WERI-Rb-1 (cell line): ENCODE measurements at regions not wholly inside any gene's neighbourhood (a gene's known extent, or its start where the extent isn't known, plus 50 kb on each side); places are given as distances from the start of the nearest gene placed in this dataset.
"Not testable (repeated sequence)": the region's sequence is repeated elsewhere in the genome, so short reads cannot be mapped to it uniquely, and the experiment has no call there.

ENCODE experiments used
- DNase-seq: peaks from one replicate; pipeline ENCODE4 v3.0.0-alpha.2; 2020
- H3K27ac ChIP-seq: fragments of 250-450 bp; sonication (Bioruptor Pico); 2 replicates; pipeline ENCODE4 v1.5.1; 2020; ENCODE audit warnings: mild to moderate bottlenecking, moderate library complexity
- H3K27me3 ChIP-seq: fragments of 250-450 bp; sonication (Bioruptor Pico); 2 replicates; pipeline ENCODE4 v1.5.1; 2021; ENCODE audit warnings: mild to moderate bottlenecking, low read depth, moderate library complexity; ENCODE audit not compliant: insufficient read depth, severe bottlenecking
- H3K36me3 ChIP-seq: fragments of 250-450 bp; sonication (Bioruptor Pico); 2 replicates; pipeline ENCODE4 v1.5.1; 2020; ENCODE audit warnings: mild to moderate bottlenecking, moderate library complexity
- H3K4me3 ChIP-seq: 2 replicates; pipeline ENCODE4 v1.5.1; 2011; ENCODE audit warnings: low read depth, mild to moderate bottlenecking, control low read depth, low read length
- H3K9me3 ChIP-seq: fragments of 250-450 bp; sonication (Bioruptor Pico); 2 replicates; pipeline ENCODE4 v1.5.1; 2021; ENCODE audit warnings: mild to moderate bottlenecking, moderate library complexity; ENCODE audit not compliant: severe bottlenecking
- CTCF ChIP-seq: IDR thresholded peaks from 2 replicates; pipeline ENCODE4 v1.5.1; 2011; ENCODE audit warnings: low read depth, mild to moderate bottlenecking, control low read depth, inconsistent platforms, low read length

GRCh38 chr18:76005632-76006208, 489.3 kb downstream of the ZNF516 start:
- Histone ChIP-seq H3K27ac (no peak overlapping the region), H3K9me3 (no peaks in the 10 kb centered on the region), H3K36me3 (no peaks in the 10 kb centered on the region), H3K27me3 (no peaks in the 10 kb centered on the region), H3K4me3 (peak overlapping the region; percentile 29)
- no peak for TF ChIP-seq CTCF
- DNase-seq = peak; percentile 28

GRCh38 chr18:75987913-75988312, 507.1 kb downstream of the ZNF516 start:
- DNase-seq, H3K27me3 ChIP-seq, H3K4me3 ChIP-seq, H3K36me3 ChIP-seq, H3K27ac ChIP-seq, H3K9me3 ChIP-seq: not testable (repeated sequence)

GRCh38 chr18:75984853-75985252, 510.2 kb downstream of the ZNF516 start:
- H3K4me3 ChIP-seq = no peak overlapping the region

GRCh38 chr18:75981102-75981501, 513.9 kb downstream of the ZNF516 start:
- no peak overlapping the region for H3K4me3 ChIP-seq
- no peaks in the 10 kb centered on the region for H3K27me3 ChIP-seq
- no peak for DNase-seq
- no peaks in the 10 kb centered on the region for H3K9me3 ChIP-seq
- H3K36me3 ChIP-seq = no peaks in the 10 kb centered on the region
- H3K27ac ChIP-seq = no peak overlapping the region
- TF ChIP-seq CTCF = no peak

More at GRCh38 chr18:75984853-75985252, 510.2 kb downstream of the ZNF516 start:
- no peaks in the 10 kb centered on the region for H3K36me3 ChIP-seq
- no peaks in the 10 kb centered on the region for H3K9me3 ChIP-seq
- no peak for TF ChIP-seq CTCF
- no peak for DNase-seq
- H3K27me3 ChIP-seq = no peaks in the 10 kb centered on the region
- H3K27ac ChIP-seq = no peak overlapping the region

GRCh38 chr18:75977081-75977480, 518.0 kb downstream of the ZNF516 start:
- DNase-seq = no peak
- Histone ChIP-seq H3K9me3 (no peaks in the 10 kb centered on the region), H3K4me3 (no peak overlapping the region), H3K27me3 (no peaks in the 10 kb centered on the region), H3K36me3 (no peaks in the 10 kb centered on the region), H3K27ac (no peak overlapping the region)
- TF ChIP-seq CTCF = no peak

GRCh38 chr18:75970212-75970611, 524.8 kb downstream of the ZNF516 start:
- H3K27ac ChIP-seq = no peak overlapping the region
- H3K4me3 ChIP-seq = no peak overlapping the region
- DNase-seq = no peak
- no peak for TF ChIP-seq CTCF
- no peaks in the 10 kb centered on the region for H3K9me3 ChIP-seq
- H3K27me3 ChIP-seq = no peaks in the 10 kb centered on the region
- H3K36me3 ChIP-seq = no peaks in the 10 kb centered on the region
